GM12873 (cell line): ENCODE measurements at regions not wholly inside any gene's neighbourhood (a gene's known extent, or its start where the extent isn't known, plus 50 kb on each side); places are given as distances from the start of the nearest gene placed in this dataset.

Source experiments
- CTCF ChIP-seq: IDR thresholded peaks from 2 replicates; pipeline ENCODE4 v1.5.1; 2012; ENCODE audit warnings: low read depth, mild to moderate bottlenecking, moderate library complexity, low read length, control low read depth; ENCODE audit not compliant: insufficient read depth; ENCODE audit errors: missing control alignments

- TF ChIP-seq CTCF = no peak
These were observed 507.0 kb upstream of the PTGER4 start for GRCh38 chr5:40172721-40173120.

- TF ChIP-seq CTCF = no peak
These were observed 507.7 kb upstream of the PTGER4 start for GRCh38 chr5:40171971-40172370.

GRCh38 chr5:40167283-40167682 is 512.4 kb upstream of the PTGER4 start:
- TF ChIP-seq CTCF = no peak

GRCh38 chr5:40166802-40167201 is 512.9 kb upstream of the PTGER4 start:
- TF ChIP-seq CTCF = no peak

- peak; percentile 8 for TF ChIP-seq CTCF
These were observed 513.7 kb upstream of the PTGER4 start for GRCh38 chr5:40165789-40166728.

GRCh38 chr5:40165106-40165788 is 514.5 kb upstream of the PTGER4 start:
- TF ChIP-seq CTCF = no peak

GRCh38 chr5:40160435-40160834 is 519.3 kb upstream of the PTGER4 start:
- no peak for TF ChIP-seq CTCF
